GM18951 (cell line): ENCODE measurements at regions not wholly inside any gene's neighbourhood (a gene's known extent, or its start where the extent isn't known, plus 50 kb on each side); places are given as distances from the start of the nearest gene placed in this dataset.
"Not testable (repeated sequence)": the region's sequence is repeated elsewhere in the genome, so short reads cannot be mapped to it uniquely, and the experiment has no call there.

Experiments
- POLR2A ChIP-seq: IDR thresholded peaks from 4 replicates; pipeline ENCODE4 v1.6.1; 2011; ENCODE audit warnings: mild to moderate bottlenecking; ENCODE audit not compliant: insufficient read length, insufficient read depth; ENCODE audit errors: extremely low read depth
- in situ Hi-C: fragments of 300-500 bp; cut with MboI; formaldehyde crosslinking; loops from one replicate; pipeline ENCODE4 v1.12.0; 2022; ENCODE audit warnings: low sequenced_read_pairs, mixed read lengths, inconsistent platforms; ENCODE audit not compliant: unreplicated experiment

- TF ChIP-seq POLR2A: no peak
- in situ Hi-C loops: no loop called here
Measured at GRCh38 chr2:16973586-16974286, 308.1 kb upstream of the CYRIA start.

GRCh38 chr2:16972276-16972675 lies 306.6 kb upstream of the CYRIA start:
- TF ChIP-seq POLR2A: no peak
- in situ Hi-C loops: no loop called here

- no peak for TF ChIP-seq POLR2A
- in situ Hi-C loops: no loop called here
Measured at GRCh38 chr2:16971722-16972234, 306.1 kb upstream of the CYRIA start.

GRCh38 chr2:16970948-16971347 lies 305.3 kb upstream of the CYRIA start:
- in situ Hi-C loops: not testable (repeated sequence)

- in situ Hi-C loops: no loop called here
- TF ChIP-seq POLR2A: no peak
Measured at GRCh38 chr2:16962505-16962904, 296.9 kb upstream of the CYRIA start.

- no peak for TF ChIP-seq POLR2A
- in situ Hi-C loops: no loop called here
Measured at GRCh38 chr2:16960579-16960978, 294.9 kb upstream of the CYRIA start.

GRCh38 chr2:16958266-16958665 lies 292.6 kb upstream of the CYRIA start:
- in situ Hi-C loops: no loop called here

GRCh38 chr2:16952805-16953204 lies 287.2 kb upstream of the CYRIA start:
- in situ Hi-C loops: no loop called here
- TF ChIP-seq POLR2A: no peak

More at GRCh38 chr2:16958266-16958665, 292.6 kb upstream of the CYRIA start:
- TF ChIP-seq POLR2A: no peak

GRCh38 chr2:16952368-16952767 lies 286.7 kb upstream of the CYRIA start:
- in situ Hi-C loops: no loop called here
- no peak for TF ChIP-seq POLR2A

- no peak for TF ChIP-seq POLR2A
- in situ Hi-C loops: no loop called here
Measured at GRCh38 chr2:16950436-16950835, 284.8 kb upstream of the CYRIA start.

GRCh38 chr2:16948710-16949109 lies 283.1 kb upstream of the CYRIA start:
- no peak for TF ChIP-seq POLR2A
- in situ Hi-C loops: no loop called here

- in situ Hi-C loops: no loop called here
- no peak for TF ChIP-seq POLR2A
Measured at GRCh38 chr2:16948053-16948452, 282.4 kb upstream of the CYRIA start.

GRCh38 chr2:16943279-16943958 lies 277.8 kb upstream of the CYRIA start:
- no peak for TF ChIP-seq POLR2A
- in situ Hi-C loops: no loop called here

GRCh38 chr2:16940214-16940613 lies 274.6 kb upstream of the CYRIA start:
- in situ Hi-C loops: no loop called here
- no peak for TF ChIP-seq POLR2A

GRCh38 chr2:16939771-16940170 lies 274.1 kb upstream of the CYRIA start:
- no peak for TF ChIP-seq POLR2A
- in situ Hi-C loops: no loop called here

- in situ Hi-C loops: no loop called here
- TF ChIP-seq POLR2A: no peak
Measured at GRCh38 chr2:16933355-16933754, 267.7 kb upstream of the CYRIA start.
